ENCODE measurements at regions not wholly inside any gene's neighbourhood (a gene's known extent, or its start where the extent isn't known, plus 50 kb on each side); places are given as distances from the start of the nearest gene placed in this dataset.

DNA sequence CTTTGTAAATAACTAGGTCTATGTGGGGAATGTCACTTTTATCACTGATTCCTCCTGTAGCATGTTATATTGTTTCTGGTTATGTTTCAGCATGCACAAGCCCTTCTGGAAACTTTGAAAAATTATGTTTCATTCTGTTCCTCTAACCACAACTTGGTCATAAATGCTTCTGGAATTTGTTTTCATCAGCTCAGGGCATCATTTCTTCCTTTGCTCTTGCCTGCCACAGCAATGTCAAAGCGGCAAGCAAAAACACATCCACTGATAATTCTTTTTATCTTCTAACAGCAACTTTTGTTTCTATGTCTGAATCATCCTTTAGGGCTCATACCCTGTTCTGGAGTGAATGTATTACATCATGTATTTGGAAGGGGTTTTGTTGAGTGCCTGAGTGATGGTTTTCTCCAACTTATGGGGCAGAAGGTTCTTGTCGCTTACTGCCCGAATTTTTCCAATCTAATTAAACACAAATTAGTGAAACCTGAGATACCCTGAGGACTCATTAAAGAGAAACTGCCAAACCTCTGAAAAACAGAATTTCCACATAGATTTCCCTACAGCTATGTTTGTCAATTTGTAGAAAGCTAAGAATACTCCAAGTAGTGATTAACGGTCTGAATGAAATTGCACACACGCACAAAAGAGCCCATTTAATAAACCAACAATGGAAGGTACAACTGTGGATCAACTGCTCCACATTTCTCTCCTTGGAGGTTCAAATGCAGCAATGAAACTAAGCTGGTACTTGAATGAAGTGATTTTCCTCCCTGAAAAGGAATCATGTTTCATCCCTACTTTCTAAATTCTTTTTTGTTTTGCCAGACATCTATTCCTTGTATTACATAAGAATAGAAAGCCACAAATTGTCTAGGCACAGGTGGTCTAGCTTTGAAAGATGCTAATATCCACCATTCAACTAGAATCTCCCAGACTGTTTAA, 173.5 kb upstream of the KRR1 start:
- TF ChIP-seq ZFP30 (CRISPR knock-in tag; IDR thresholded peaks at IDR 0.05) (no peak), PATZ1 (CRISPR knock-in tag; IDR thresholded peaks at IDR 0.05; ENCODE audit: borderline replicate concordance) (no peak), ZNF70 (CRISPR knock-in tag; IDR thresholded peaks at IDR 0.05) (no peak)

All from SK-N-SH treated with all-trans-retinoic acid at 6 μM for 48 hours (cell line).